ENCODE measurements at regions not wholly inside any gene's neighbourhood (a gene's known extent, or its start where the extent isn't known, plus 50 kb on each side); places are given as distances from the start of the nearest gene placed in this dataset.

GRCh38 chr10:14391342-14391741 lies 60.6 kb upstream of the FRMD4A start:
- peaks cover 5% of the 10 kb centered on the region; the same call in 1 of the 2 replicates for H3K36me3 Mint-ChIP-seq
- no peak overlapping the region for H3K27ac Mint-ChIP-seq
- no peak for TF ChIP-seq SMAD4 (CRISPR knock-in tag; IDR thresholded peaks at IDR 0.05)
- no peak for TF ChIP-seq KAT7 (CRISPR knock-in tag; IDR thresholded peaks at IDR 0.05; ENCODE audit: borderline replicate concordance)
- no peak for TF ChIP-seq ZNF121 (CRISPR knock-in tag; IDR thresholded peaks at IDR 0.05)
- peaks cover 5% of the 10 kb centered on the region for H3K4me1 Mint-ChIP-seq
- H3K4me3 Mint-ChIP-seq = no peak overlapping the region
- ChIA-PET CTCF (interaction anchor here (0.6 kb wide), 3 partner anchors 164 to 202 kb away, joined by 3 to 4 read pairs (median 3); no protein-coding TSS in a partner anchor), POLR2A (interaction anchor here (1.0 kb wide), 1 partner anchor 206 kb away, joined by 3 read pairs; no protein-coding TSS in a partner anchor)
- peaks cover 20% of the 10 kb centered on the region for H3K9me3 Mint-ChIP-seq
- no peak for ATAC-seq
- DNase-seq (ENCODE audit: low spot score) = no peak
- H3K27me3 Mint-ChIP-seq (ENCODE audit: low read depth) = no peaks in the 10 kb centered on the region; the same call in 1 of the 2 replicates

- Mint-ChIP-seq H3K27me3 (ENCODE audit: low read depth) (no peaks in the 10 kb centered on the region; the same call in 1 of the 2 replicates), H3K27ac (no peak overlapping the region), H3K9me3 (peaks cover 19% of the 10 kb centered on the region), H3K4me3 (no peak overlapping the region), H3K36me3 (peaks cover 5% of the 10 kb centered on the region; the same call in 1 of the 2 replicates), H3K4me1 (peaks cover 5% of the 10 kb centered on the region)
- ATAC-seq = no peak
- POLR2A ChIA-PET = no interaction called here
- CTCF ChIA-PET = no interaction called here
- DNase-seq (ENCODE audit: low spot score) = no peak
- TF ChIP-seq SMAD3 (CRISPR knock-in tag; IDR thresholded peaks at IDR 0.05; ENCODE audit: borderline replicate concordance) = no peak
- no peak for TF ChIP-seq CBFB (CRISPR knock-in tag; IDR thresholded peaks at IDR 0.05; ENCODE audit: low read depth)
- no peak for TF ChIP-seq ZNF281 (CRISPR knock-in tag; IDR thresholded peaks at IDR 0.05)
- no peak for TF ChIP-seq ZNF317 (CRISPR knock-in tag; IDR thresholded peaks at IDR 0.05; ENCODE audit: borderline replicate concordance, low read depth)
- no peak for TF ChIP-seq IRF1 (CRISPR knock-in tag; IDR thresholded peaks at IDR 0.05)
- TF ChIP-seq ZNF396 (CRISPR knock-in tag; IDR thresholded peaks at IDR 0.05; ENCODE audit: borderline replicate concordance) = no peak
- TF ChIP-seq ZNF512 (CRISPR knock-in tag; IDR thresholded peaks at IDR 0.05; ENCODE audit: borderline replicate concordance) = no peak
- TF ChIP-seq PRRX2 (CRISPR knock-in tag; IDR thresholded peaks at IDR 0.05) = no peak
- no peak for TF ChIP-seq TEAD1 (CRISPR knock-in tag; IDR thresholded peaks at IDR 0.05)
- no peak for TF ChIP-seq HMGXB4 (CRISPR knock-in tag; IDR thresholded peaks at IDR 0.05)
- TF ChIP-seq GABPB1 (CRISPR knock-in tag; IDR thresholded peaks at IDR 0.05) = no peak
- TF ChIP-seq USF2 (CRISPR knock-in tag; IDR thresholded peaks at IDR 0.05) = no peak
- no peak for TF ChIP-seq SOX15 (CRISPR knock-in tag; IDR thresholded peaks at IDR 0.05)
- TF ChIP-seq MAX (CRISPR knock-in tag; IDR thresholded peaks at IDR 0.05) = no peak
- no peak for TF ChIP-seq NR1H2 (CRISPR knock-in tag; IDR thresholded peaks at IDR 0.05)
- no peak for TF ChIP-seq IRF2 (CRISPR knock-in tag; IDR thresholded peaks at IDR 0.05; ENCODE audit: borderline replicate concordance, low read depth)
Measured at GRCh38 chr10:14389981-14390590, 59.4 kb upstream of the FRMD4A start.

All from WTC11 (cell line).